GM12878 (cell line): ENCODE measurements at regions not wholly inside any gene's neighbourhood (a gene's known extent, or its start where the extent isn't known, plus 50 kb on each side); places are given as distances from the start of the nearest gene placed in this dataset.

ENCODE experiments used
- CEBPB ChIP-seq, 2 experiments: fragments of 150-350 bp in 1 of 2; IDR thresholded peaks; 2 replicates each; pipeline ENCODE4 v1.6.1; 2012 to 2014; ENCODE audit warnings: low read depth in 2 of 2, low read length in 2 of 2, borderline replicate concordance in 1 of 2, inconsistent platforms in 1 of 2
- RAD21 ChIP-seq: IDR thresholded peaks from 2 replicates; pipeline ENCODE4 v1.6.1; 2011; ENCODE audit warnings: mild to moderate bottlenecking, low read depth, low read length, moderate library complexity; ENCODE audit not compliant: insufficient read depth
- TF ChIP-seq, protein P1 (sequence below): IDR thresholded peaks from 2 replicates; pipeline ENCODE4 v1.6.1; 2012; ENCODE audit warnings: low read depth, low read length, improper control_type of control experiment
- TF ChIP-seq, protein P2 (sequence below), 3 experiments: IDR thresholded peaks in 2 of 3; conservative IDR thresholded peaks in 1 of 3; 2 replicates each; pipeline ENCODE4 v1.5.1; 2011; ENCODE audit warnings: low read depth in 3 of 3, low read length in 3 of 3, mild to moderate bottlenecking in 3 of 3, control low read depth in 2 of 3, moderate library complexity in 2 of 3, inconsistent platforms in 1 of 3, mixed read lengths in 1 of 3; ENCODE audit not compliant: control insufficient read depth in 2 of 3, insufficient read depth in 1 of 3; ENCODE audit errors: extremely low read depth in 1 of 3

DNA sequence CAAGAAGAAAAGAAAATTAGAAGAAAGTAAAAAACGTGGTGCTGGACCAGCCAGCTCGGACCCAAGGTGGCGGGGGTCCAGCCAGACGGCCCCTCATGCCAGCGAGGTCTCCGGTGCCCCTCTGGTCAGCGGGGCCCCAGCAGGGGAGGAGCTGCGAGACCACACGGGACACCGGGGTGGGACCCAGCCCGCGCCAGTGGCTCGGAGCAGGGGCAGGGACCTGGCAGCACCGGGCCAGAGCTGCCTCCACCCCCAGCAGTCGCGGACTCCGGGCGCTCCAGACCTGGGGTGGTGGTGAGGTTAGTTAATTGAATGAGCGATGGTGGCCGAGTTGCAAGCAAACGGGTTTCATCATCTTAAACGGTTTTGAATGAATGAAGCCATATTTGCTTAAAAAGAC lies 289.9 kb upstream of the MC4R start:
- TF ChIP-seq, protein P1, sequence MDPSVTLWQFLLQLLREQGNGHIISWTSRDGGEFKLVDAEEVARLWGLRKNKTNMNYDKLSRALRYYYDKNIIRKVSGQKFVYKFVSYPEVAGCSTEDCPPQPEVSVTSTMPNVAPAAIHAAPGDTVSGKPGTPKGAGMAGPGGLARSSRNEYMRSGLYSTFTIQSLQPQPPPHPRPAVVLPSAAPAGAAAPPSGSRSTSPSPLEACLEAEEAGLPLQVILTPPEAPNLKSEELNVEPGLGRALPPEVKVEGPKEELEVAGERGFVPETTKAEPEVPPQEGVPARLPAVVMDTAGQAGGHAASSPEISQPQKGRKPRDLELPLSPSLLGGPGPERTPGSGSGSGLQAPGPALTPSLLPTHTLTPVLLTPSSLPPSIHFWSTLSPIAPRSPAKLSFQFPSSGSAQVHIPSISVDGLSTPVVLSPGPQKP, result no peak
- TF ChIP-seq CEBPB (IDR thresholded peaks at IDR 0.05; ENCODE audit: borderline replicate concordance in 1 of 2, low read depth in 2 of 2, low read length in 2 of 2), result no peak
- TF ChIP-seq, protein P2, sequence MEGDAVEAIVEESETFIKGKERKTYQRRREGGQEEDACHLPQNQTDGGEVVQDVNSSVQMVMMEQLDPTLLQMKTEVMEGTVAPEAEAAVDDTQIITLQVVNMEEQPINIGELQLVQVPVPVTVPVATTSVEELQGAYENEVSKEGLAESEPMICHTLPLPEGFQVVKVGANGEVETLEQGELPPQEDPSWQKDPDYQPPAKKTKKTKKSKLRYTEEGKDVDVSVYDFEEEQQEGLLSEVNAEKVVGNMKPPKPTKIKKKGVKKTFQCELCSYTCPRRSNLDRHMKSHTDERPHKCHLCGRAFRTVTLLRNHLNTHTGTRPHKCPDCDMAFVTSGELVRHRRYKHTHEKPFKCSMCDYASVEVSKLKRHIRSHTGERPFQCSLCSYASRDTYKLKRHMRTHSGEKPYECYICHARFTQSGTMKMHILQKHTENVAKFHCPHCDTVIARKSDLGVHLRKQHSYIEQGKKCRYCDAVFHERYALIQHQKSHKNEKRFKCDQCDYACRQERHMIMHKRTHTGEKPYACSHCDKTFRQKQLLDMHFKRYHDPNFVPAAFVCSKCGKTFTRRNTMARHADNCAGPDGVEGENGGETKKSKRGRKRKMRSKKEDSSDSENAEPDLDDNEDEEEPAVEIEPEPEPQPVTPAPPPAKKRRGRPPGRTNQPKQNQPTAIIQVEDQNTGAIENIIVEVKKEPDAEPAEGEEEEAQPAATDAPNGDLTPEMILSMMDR (IDR thresholded peaks at IDR 0.05 in 2 of 3, conservative IDR thresholded peaks at IDR 0.05 in 1 of 3; ENCODE audit: control insufficient read depth in 2 of 3, extremely low read depth in 1 of 3, insufficient read depth in 1 of 3, low read depth in 3 of 3, low read length in 3 of 3), result no peak
- TF ChIP-seq RAD21, result no peak
